ENCODE measurements at regions not wholly inside any gene's neighbourhood (a gene's known extent, or its start where the extent isn't known, plus 50 kb on each side); places are given as distances from the start of the nearest gene placed in this dataset.
"Not testable (repeated sequence)": the region's sequence is repeated elsewhere in the genome, so short reads cannot be mapped to it uniquely, and the experiment has no call there.

DNA sequence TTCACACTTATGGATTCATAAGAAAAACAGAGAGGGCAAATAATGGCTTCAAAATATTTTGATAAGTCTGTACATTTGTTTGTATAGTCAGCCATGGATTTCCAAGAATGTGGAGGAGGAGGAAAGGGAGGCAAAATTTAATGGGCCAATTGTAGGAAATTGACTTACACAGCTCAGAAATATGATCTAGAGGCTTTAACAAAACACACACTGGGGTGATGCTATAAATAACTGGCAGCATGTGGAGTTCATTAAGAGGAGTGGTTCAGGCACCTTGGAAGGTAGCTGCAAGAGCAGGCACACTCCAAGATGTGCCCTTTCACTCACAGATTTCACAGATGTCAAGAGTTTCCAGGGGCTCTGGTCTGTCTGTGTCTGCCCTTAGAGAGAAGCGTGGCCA is 193.4 kb upstream of the RASGRP1 start:
- no peak for DNase-seq (ENCODE audit: low spot score in 2 of 2)
- intact Hi-C loops (cut with DNase I; ENCODE audit: low total_unique reads) = no loop called here
- WGBS, 2 donors = 76 to 90% methylated on average over 1 of the region's 1 CpG
- TF ChIP-seq, protein P1, sequence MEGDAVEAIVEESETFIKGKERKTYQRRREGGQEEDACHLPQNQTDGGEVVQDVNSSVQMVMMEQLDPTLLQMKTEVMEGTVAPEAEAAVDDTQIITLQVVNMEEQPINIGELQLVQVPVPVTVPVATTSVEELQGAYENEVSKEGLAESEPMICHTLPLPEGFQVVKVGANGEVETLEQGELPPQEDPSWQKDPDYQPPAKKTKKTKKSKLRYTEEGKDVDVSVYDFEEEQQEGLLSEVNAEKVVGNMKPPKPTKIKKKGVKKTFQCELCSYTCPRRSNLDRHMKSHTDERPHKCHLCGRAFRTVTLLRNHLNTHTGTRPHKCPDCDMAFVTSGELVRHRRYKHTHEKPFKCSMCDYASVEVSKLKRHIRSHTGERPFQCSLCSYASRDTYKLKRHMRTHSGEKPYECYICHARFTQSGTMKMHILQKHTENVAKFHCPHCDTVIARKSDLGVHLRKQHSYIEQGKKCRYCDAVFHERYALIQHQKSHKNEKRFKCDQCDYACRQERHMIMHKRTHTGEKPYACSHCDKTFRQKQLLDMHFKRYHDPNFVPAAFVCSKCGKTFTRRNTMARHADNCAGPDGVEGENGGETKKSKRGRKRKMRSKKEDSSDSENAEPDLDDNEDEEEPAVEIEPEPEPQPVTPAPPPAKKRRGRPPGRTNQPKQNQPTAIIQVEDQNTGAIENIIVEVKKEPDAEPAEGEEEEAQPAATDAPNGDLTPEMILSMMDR (IDR thresholded peaks at IDR 0.05) = no peak
- no peak for TF ChIP-seq POLR2A (IDR thresholded peaks at IDR 0.05)
- no peak overlapping the region for H3K4me3 ChIP-seq (ENCODE audit: low read depth, poor library complexity, severe bottlenecking)

DNA sequence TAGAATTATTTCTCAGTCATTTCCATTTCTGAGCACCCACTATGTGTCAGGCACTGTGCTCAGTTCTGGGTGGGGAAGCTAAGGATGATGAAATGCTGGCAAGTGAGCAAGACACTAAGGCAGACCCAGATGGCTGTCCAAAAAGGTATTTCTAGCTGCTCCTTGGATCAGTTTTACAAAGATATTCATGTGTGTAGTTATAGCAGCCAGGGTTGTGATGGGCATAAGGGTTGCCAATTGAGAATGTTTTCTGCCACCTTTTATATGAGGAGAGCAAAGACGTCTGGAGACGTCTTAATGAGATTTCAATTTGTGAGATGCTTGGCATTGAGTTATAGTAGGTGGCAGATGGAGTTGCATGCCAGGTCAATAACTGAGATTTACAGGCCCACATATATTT is 197.1 kb upstream of the RASGRP1 start:
- no peak overlapping the region for H3K4me3 ChIP-seq (ENCODE audit: low read depth, poor library complexity, severe bottlenecking)
- intact Hi-C loops (cut with DNase I; ENCODE audit: low total_unique reads) = no loop called here
- no peak for DNase-seq (ENCODE audit: low spot score in 2 of 2)
- TF ChIP-seq, protein P1 (IDR thresholded peaks at IDR 0.05) = no peak
- no peak for TF ChIP-seq POLR2A (IDR thresholded peaks at IDR 0.05)
- 70 to 79% methylated on average over 2 of the region's 2 CpGs for WGBS, 2 donors

DNA sequence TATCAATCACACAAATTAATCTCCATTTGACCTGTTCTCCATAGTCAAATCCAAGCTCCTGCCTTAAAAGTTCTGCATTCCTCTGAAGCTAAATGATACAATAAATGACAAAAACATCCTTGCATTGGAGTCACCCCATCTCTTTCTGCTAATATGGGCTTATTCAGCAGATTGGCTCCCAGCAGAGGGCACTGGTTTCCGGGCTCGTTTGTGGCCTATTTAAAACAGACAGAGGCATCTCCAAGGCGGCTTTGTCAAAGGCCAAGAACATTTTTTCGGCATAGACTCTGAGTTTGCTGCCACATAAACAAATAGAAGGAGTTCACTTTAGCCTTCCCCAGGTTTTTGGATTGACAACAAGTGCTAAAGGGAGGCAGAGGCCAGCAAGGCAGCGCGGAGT is 204.4 kb upstream of the RASGRP1 start:
- intact Hi-C loops (cut with DNase I; ENCODE audit: low total_unique reads) = no loop called here
- H3K4me3 ChIP-seq (ENCODE audit: low read depth, poor library complexity, severe bottlenecking) = no peak overlapping the region
- no peak for DNase-seq (ENCODE audit: low spot score in 2 of 2)
- 46 to 50% methylated on average over 6 of the region's 6 CpGs for WGBS, 2 donors
- TF ChIP-seq, protein P1 (IDR thresholded peaks at IDR 0.05) = no peak
- no peak for TF ChIP-seq POLR2A (IDR thresholded peaks at IDR 0.05)

DNA sequence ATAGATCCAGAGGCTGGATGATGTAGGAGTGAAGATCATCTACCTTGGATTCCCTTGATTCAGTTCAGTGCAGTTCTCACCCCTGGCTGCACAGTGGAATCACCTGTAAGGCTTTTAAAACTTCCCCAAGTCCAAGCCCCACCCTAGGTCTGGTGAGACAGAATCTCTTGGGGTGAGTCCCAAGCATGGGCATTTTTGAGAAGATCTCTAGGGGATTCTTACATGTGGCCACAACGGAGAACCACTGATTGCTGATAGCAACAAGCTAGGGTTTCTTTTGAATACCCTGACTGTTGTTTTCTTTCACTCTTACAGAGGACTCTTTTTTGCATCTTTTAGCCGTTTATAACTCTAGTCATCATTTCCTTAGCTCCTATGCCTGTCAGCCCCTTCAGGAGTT is 204.9 kb upstream of the RASGRP1 start:
- WGBS, 2 donors = 64 to 66% methylated on average over 2 of the region's 2 CpGs
- no peak overlapping the region for H3K4me3 ChIP-seq (ENCODE audit: low read depth, poor library complexity, severe bottlenecking)
- intact Hi-C loops (cut with DNase I; ENCODE audit: low total_unique reads) = no loop called here
- TF ChIP-seq, protein P1 (IDR thresholded peaks at IDR 0.05) = no peak
- no peak for DNase-seq (ENCODE audit: low spot score in 2 of 2)

DNA sequence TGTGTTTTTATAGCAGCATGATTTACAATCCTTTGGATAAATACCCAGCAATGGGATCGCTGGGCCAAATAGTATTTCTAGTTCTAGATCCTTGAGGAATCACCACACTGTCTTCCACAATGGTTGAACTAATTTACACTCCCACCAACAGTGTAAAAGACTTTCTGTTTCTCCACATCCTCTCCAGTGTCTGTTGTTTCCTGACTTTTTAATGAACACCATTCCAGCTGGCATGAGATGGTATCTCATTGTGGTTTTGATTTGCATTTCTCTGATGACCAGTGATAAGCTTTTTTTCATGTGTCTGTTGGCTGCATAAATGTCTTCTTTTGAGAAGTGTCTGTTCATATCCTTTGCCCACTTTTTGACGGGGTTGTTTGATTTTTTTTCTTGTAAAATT is 209.5 kb upstream of the RASGRP1 start:
- intact Hi-C loops (cut with DNase I; ENCODE audit: low total_unique reads); DNase-seq (ENCODE audit: low spot score in 2 of 2); H3K4me3 ChIP-seq (ENCODE audit: low read depth, poor library complexity, severe bottlenecking): not testable (repeated sequence)
- WGBS, 2 donors = 89 to 90% methylated on average over 2 of the region's 2 CpGs

DNA sequence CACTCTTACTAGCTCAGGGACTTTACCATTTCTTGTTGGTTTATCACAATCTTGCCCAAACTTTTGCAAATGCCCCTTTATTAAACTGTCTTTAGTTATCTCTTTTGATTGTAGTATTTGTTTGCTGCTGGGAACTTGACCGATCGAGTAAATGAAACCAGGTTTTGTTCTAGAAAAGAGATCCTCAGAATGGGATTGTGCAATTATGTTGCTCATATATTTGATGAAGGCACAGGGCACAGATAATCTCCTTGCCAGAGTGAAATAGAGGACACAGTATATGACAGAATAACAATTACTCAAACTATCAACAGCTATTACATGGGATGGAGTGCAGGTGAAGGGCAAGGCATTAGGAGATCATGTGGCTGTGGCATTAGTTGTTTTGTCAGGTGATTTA is 216.6 kb upstream of the RASGRP1 start:
- no peak overlapping the region for H3K4me3 ChIP-seq (ENCODE audit: low read depth, poor library complexity, severe bottlenecking)
- 78 to 83% methylated on average over 2 of the region's 2 CpGs for WGBS, 2 donors
- intact Hi-C loops (cut with DNase I; ENCODE audit: low total_unique reads) = no loop called here
- DNase-seq (ENCODE audit: low spot score in 2 of 2) = no peak
- TF ChIP-seq, protein P1 (IDR thresholded peaks at IDR 0.05) = no peak
- no peak for TF ChIP-seq POLR2A (IDR thresholded peaks at IDR 0.05)

Measured in lower leg skin (tissue), 4 donors.